Stomach (tissue), 8 donors: ENCODE measurements at regions not wholly inside any gene's neighbourhood (a gene's known extent, or its start where the extent isn't known, plus 50 kb on each side); places are given as distances from the start of the nearest gene placed in this dataset.

Experiments
- DNase-seq, 2 donors: peaks; one replicate each; pipeline versions ENCODE4 v3.0.0 to v3.0.0-alpha.2; 2013 to 2019
- H3K27ac ChIP-seq, 5 donors: fragments of 200-600 bp in 4 of 5; sonication (generic) in 4 of 5; one replicate each; pipeline ENCODE4 v1.5.1; 2013 to 2019; ENCODE audit warnings: mild to moderate bottlenecking in 1 of 5, moderate library complexity in 1 of 5
- H3K27me3 ChIP-seq, 3 donors: fragments of 200-600 bp; sonication (generic); one replicate each; pipeline ENCODE4 v1.5.1; 2017 to 2019; ENCODE audit warnings: mixed run types in 1 of 3
- H3K36me3 ChIP-seq, 4 donors: fragments of 200-600 bp; sonication (generic); 1 replicate in 3 of 4; 2 replicates in 1 of 4; pipeline ENCODE4 v1.5.1; 2016 to 2019
- H3K4me1 ChIP-seq, 4 donors: fragments of 200-600 bp; sonication (generic); one replicate each; pipeline ENCODE4 v1.5.1; 2016 to 2019
- H3K4me3 ChIP-seq, 4 donors: fragments of 200-600 bp; sonication (generic) in 3 of 4; one replicate each; pipeline ENCODE4 v1.5.1; 2016 to 2019; ENCODE audit warnings: mild to moderate bottlenecking in 1 of 4
- H3K9me3 ChIP-seq, 4 donors: fragments of 200-600 bp; sonication (generic); one replicate each; pipeline ENCODE4 v1.5.1; 2016 to 2019
- EP300 ChIP-seq: sonication (generic); formaldehyde crosslinking; IDR thresholded peaks from one replicate; pipeline ENCODE4 v1.6.1; 2017; ENCODE audit warnings: antibody characterized with exemption
- POLR2A ChIP-seq, 4 donors: fragments of 450-650 bp; IDR thresholded peaks; one replicate each; pipeline ENCODE4 v1.6.1; 2016; ENCODE audit warnings: antibody characterized with exemption in 4 of 4, control low read depth in 2 of 4, mild to moderate bottlenecking in 1 of 4, moderate library complexity in 1 of 4
- POLR2AphosphoS5 ChIP-seq, 3 donors: sonication (generic); formaldehyde crosslinking; IDR thresholded peaks; one replicate each; pipeline ENCODE4 v1.6.1; 2016; ENCODE audit warnings: antibody characterized with exemption in 3 of 3
- WGBS, 5 donors: extraction: QIAGEN DNeasy Blood & Tissue Kit in 3 of 5; methylation state at CpG; one replicate each; pipeline versions ENCODE4 v1.1.5 to v1.1.7; 2013 to 2018; 5-methylcytosine and 5-hydroxymethylcytosine counted together
- intact Hi-C: fragments of 100-400 bp; cut with DNase I; formaldehyde crosslinking; loops from one replicate; pipeline ENCODE4 v1.15.1; 2023; ENCODE audit warnings: low total_unique reads
- TF ChIP-seq, protein P1 (sequence below), 7 experiments: fragments of 450-650 bp in 4 of 7; fragments of 200-600 bp in 3 of 7; sonication (generic) in 3 of 7; IDR thresholded peaks; one replicate each; pipeline ENCODE4 v1.5.1; 2016 to 2019; ENCODE audit warnings: antibody characterized with exemption in 7 of 7, control low read depth in 2 of 7, mild to moderate bottlenecking in 1 of 7
- donor health status: healthy with polysubstance abuse.
- donor health status: Bipolar disorder and iron deficiency.
- donor health status: healthy.

DNA sequence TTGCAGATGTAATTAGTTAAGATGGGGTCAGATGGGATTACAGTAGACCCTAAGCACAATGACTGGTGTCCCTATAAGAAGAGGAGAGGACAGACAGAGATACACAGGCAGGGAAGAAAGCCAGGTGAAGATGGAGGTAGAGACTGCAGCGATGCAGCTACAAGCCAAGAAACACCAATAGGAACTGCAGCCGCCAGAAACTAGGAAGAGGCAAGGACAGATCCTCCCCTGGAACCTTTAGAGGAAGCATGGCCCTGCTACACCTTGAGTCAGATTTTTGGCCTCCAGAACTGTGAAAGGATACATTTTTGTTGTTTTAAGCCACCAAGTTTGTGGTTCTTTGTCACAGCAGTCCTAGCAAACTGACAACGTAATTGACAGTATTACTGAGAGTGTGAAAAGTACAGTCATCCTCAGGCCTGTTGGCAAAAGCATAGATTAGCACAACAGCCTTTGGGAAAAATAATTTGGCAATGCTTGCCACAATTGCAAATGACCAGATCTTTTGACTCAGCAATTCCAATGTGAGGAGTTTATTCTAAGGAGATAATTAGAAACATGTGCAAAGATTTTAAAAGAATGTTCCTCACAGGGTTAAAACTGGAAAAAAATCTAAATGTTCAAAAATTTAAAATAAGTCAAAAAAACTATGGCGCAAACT is 82.6 kb upstream of the TJP1 start:
- Histone ChIP-seq H3K27me3 (no peaks in the 10 kb centered on the region), H3K27ac (no peak overlapping the region), H3K9me3 (no peaks in the 10 kb centered on the region), H3K4me1 (peaks cover 0 to 5% (median 3%) of the 10 kb centered on the region in 4 donors), H3K36me3 (no peaks in the 10 kb centered on the region), H3K4me3 (no peak overlapping the region)
- TF ChIP-seq, protein P1, sequence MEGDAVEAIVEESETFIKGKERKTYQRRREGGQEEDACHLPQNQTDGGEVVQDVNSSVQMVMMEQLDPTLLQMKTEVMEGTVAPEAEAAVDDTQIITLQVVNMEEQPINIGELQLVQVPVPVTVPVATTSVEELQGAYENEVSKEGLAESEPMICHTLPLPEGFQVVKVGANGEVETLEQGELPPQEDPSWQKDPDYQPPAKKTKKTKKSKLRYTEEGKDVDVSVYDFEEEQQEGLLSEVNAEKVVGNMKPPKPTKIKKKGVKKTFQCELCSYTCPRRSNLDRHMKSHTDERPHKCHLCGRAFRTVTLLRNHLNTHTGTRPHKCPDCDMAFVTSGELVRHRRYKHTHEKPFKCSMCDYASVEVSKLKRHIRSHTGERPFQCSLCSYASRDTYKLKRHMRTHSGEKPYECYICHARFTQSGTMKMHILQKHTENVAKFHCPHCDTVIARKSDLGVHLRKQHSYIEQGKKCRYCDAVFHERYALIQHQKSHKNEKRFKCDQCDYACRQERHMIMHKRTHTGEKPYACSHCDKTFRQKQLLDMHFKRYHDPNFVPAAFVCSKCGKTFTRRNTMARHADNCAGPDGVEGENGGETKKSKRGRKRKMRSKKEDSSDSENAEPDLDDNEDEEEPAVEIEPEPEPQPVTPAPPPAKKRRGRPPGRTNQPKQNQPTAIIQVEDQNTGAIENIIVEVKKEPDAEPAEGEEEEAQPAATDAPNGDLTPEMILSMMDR (IDR thresholded peaks at IDR 0.05): no peak
- no peak for TF ChIP-seq POLR2AphosphoS5 (IDR thresholded peaks at IDR 0.05)
- no peak for TF ChIP-seq POLR2A (IDR thresholded peaks at IDR 0.05)
- no peak for TF ChIP-seq EP300
- DNase-seq: no peak
- WGBS, 5 donors: 65 to 87% (median 76%) methylated on average over 4 of the region's 4 CpGs
- intact Hi-C loops: no loop called here

DNA sequence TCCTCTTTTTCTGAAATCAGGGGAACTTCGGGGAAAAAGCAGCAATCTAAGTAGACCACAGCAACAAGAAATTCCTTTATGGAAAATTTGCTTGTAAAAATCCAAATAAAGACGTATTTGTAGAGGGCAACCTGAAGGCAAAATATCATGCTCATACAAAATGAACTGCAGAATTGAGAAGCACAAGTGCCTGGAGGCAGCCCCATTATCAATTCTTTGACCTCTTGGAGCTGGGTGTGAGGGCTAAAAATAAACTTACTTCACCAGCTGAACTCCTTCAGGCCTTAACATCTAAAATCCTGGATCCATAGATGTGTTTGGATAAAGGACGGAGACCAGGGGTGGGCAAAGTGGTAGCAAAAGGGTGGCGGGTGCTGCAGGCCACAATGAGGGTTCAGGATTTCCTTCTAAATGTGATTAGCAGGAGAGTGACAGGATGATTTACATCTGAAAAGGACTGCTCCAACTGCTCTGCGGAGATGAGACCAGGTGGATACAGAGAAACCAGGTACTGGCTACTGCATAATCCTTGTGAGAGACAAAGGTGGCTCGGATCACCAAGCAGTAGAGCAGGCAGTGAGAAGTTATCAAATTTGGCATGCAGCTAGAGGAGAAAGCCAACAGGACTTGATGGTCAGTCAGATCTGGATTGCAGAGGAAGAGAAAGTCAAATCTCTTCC is 81.7 kb upstream of the TJP1 start:
- TF ChIP-seq EP300: no peak
- TF ChIP-seq, protein P1 (IDR thresholded peaks at IDR 0.05): no peak
- DNase-seq: no peak
- no peak overlapping the region for H3K4me3 ChIP-seq
- no peaks in the 10 kb centered on the region for H3K36me3 ChIP-seq
- no peaks in the 10 kb centered on the region for H3K4me1 ChIP-seq
- intact Hi-C loops: no loop called here
- 77 to 88% (median 81%) methylated on average over 6 of the region's 6 CpGs for WGBS, 5 donors
- no peak overlapping the region for H3K27ac ChIP-seq
- H3K27me3 ChIP-seq: no peaks in the 10 kb centered on the region
- no peaks in the 10 kb centered on the region for H3K9me3 ChIP-seq

DNA sequence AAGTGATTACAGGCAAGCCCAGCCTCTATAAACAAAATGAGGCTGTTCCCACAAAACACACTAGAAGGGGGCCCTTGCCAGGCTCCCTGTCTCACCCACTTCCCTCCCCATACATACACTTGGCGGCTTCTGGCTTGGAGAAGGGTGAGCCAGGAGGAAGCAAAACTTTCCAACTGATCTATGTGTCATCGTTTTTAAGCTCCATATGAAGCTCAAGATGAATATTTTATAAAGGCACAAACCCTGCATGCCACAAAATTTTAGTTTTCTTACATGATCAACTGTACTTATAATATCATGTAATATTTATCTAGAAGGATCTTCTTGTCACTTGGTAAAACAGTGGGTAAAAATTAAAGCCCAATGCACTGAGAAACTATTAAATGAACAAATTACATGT is 80.8 kb upstream of the TJP1 start:
- no peak overlapping the region for H3K27ac ChIP-seq
- DNase-seq: no peak
- no peaks in the 10 kb centered on the region for H3K27me3 ChIP-seq
- no peaks in the 10 kb centered on the region for H3K36me3 ChIP-seq
- 78 to 92% (median 87%) methylated on average over 2 of the region's 2 CpGs for WGBS, 5 donors
- TF ChIP-seq, protein P1 (IDR thresholded peaks at IDR 0.05): no peak
- TF ChIP-seq POLR2AphosphoS5 (IDR thresholded peaks at IDR 0.05): no peak
- no peaks in the 10 kb centered on the region for H3K4me1 ChIP-seq
- intact Hi-C loops: no loop called here
- peaks cover 0 to under 1% (median 0%) of the 10 kb centered on the region in 4 donors for H3K9me3 ChIP-seq
- no peak overlapping the region for H3K4me3 ChIP-seq

DNA sequence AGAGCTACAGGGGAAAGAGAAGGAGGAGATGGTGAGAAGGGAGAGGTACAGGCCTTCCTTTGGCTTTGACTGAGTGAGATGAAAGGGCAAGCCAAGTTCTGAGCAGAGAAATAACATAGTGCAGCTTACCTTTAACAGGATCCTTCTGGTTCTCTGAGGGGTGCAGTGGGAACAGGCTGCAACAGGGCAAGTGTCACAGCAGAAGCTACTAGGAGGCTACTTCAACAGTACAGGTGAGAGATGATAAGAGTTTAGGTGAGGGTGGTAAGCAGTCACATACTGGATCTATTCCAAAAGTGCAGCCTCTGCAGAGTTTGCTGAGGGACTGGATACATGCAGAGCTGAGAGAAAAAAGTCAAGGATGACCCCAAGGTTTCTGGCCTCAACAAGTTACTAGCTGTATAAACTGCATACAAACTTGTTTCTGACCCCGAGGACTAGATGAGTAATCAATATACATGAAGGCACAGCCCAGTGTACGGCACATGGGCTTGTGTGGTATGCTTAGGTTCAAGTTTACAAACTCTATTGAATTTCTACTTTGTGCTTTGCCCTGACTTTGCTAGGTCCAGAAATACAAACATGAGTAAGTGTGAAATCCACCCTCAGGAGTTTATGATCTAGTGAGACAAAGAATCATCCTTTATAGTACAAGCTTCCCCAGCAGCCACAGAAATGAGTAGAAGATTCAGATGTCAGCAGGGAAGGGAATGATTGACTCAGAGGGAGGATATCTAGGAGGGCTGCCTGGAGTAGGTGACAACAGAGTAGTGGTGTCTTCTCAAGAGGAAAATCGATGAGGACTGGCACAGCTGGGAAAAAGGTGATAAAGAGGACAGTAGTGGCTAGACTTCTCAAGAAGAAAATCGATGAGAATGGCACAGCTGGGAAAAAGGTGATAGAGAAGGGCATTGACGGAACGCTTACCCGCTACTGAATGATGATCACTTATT is 78.2 kb upstream of the TJP1 start:
- no peak overlapping the region for H3K4me3 ChIP-seq
- intact Hi-C loops: no loop called here
- TF ChIP-seq, protein P1 (IDR thresholded peaks at IDR 0.05): no peak
- TF ChIP-seq POLR2AphosphoS5 (IDR thresholded peaks at IDR 0.05) (no peak), EP300 (no peak), POLR2A (IDR thresholded peaks at IDR 0.05) (no peak)
- H3K4me1 ChIP-seq: no peaks in the 10 kb centered on the region
- H3K36me3 ChIP-seq: no peaks in the 10 kb centered on the region
- no peak overlapping the region for H3K27ac ChIP-seq
- no peaks in the 10 kb centered on the region for H3K27me3 ChIP-seq
- no peak for DNase-seq
- peaks cover 0 to 14% (median 8%) of the 10 kb centered on the region in 4 donors for H3K9me3 ChIP-seq
- 84 to 91% (median 86%) methylated on average over 7 of the region's 7 CpGs for WGBS, 5 donors
